ENCODE measurements at regions not wholly inside any gene's neighbourhood (a gene's known extent, or its start where the extent isn't known, plus 50 kb on each side); places are given as distances from the start of the nearest gene placed in this dataset.

DNA sequence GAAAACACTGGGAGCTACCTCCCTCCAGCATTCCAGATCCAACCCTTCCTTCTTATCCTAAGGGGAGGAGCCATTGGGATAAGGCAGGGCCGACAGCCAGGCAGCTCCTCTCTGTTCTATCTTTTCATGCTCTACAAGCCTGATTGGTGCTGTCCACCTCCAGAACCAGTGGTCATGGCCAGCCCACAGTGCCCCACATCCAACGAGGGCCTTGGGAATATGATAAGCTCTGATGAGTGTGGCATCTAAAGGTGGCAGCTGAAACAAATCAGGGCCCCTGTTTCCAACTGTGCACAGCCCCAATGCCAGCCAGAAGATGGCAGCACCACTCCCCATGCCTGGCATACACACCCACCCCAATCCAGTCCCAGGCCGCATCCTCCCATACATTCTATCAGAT, 329.3 kb downstream of the C1D start (continued):
- TF ChIP-seq, protein P1, sequence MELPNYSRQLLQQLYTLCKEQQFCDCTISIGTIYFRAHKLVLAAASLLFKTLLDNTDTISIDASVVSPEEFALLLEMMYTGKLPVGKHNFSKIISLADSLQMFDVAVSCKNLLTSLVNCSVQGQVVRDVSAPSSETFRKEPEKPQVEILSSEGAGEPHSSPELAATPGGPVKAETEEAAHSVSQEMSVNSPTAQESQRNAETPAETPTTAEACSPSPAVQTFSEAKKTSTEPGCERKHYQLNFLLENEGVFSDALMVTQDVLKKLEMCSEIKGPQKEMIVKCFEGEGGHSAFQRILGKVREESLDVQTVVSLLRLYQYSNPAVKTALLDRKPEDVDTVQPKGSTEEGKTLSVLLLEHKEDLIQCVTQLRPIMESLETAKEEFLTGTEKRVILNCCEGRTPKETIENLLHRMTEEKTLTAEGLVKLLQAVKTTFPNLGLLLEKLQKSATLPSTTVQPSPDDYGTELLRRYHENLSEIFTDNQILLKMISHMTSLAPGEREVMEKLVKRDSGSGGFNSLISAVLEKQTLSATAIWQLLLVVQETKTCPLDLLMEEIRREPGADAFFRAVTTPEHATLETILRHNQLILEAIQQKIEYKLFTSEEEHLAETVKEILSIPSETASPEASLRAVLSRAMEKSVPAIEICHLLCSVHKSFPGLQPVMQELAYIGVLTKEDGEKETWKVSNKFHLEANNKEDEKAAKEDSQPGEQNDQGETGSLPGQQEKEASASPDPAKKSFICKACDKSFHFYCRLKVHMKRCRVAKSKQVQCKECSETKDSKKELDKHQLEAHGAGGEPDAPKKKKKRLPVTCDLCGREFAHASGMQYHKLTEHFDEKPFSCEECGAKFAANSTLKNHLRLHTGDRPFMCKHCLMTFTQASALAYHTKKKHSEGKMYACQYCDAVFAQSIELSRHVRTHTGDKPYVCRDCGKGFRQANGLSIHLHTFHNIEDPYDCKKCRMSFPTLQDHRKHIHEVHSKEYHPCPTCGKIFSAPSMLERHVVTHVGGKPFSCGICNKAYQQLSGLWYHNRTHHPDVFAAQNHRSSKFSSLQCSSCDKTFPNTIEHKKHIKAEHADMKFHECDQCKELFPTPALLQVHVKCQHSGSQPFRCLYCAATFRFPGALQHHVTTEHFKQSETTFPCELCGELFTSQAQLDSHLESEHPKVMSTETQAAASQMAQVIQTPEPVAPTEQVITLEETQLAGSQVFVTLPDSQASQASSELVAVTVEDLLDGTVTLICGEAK (IDR thresholded peaks at IDR 0.05; ENCODE audit: borderline replicate concordance): no peak
- TF ChIP-seq ZSCAN29 (IDR thresholded peaks at IDR 0.05) (no peak), SMC3 (IDR thresholded peaks at IDR 0.05; ENCODE audit: borderline replicate concordance, low read length) (peak; percentile 27; the same call in 1 of the 2 replicates), FOS (IDR thresholded peaks at IDR 0.05; ENCODE audit: borderline replicate concordance, extremely low read depth, insufficient read length) (no peak), NR2F1 (conservative IDR thresholded peaks at IDR 0.05) (no peak), ZNF622 (IDR thresholded peaks at IDR 0.05) (no peak), IRF4 (IDR thresholded peaks at IDR 0.05; ENCODE audit: low read depth, low read length) (no peak), PML (IDR thresholded peaks at IDR 0.05; ENCODE audit: low read length) (no peak), KDM1A (IDR thresholded peaks at IDR 0.05; ENCODE audit: borderline replicate concordance) (no peak), RAD21 (IDR thresholded peaks at IDR 0.05; ENCODE audit: insufficient read depth, low read depth, low read length) (0 out of 2 replicates have a peak, but pooled peaks have one; percentile 15)
- TF ChIP-seq, protein P2, sequence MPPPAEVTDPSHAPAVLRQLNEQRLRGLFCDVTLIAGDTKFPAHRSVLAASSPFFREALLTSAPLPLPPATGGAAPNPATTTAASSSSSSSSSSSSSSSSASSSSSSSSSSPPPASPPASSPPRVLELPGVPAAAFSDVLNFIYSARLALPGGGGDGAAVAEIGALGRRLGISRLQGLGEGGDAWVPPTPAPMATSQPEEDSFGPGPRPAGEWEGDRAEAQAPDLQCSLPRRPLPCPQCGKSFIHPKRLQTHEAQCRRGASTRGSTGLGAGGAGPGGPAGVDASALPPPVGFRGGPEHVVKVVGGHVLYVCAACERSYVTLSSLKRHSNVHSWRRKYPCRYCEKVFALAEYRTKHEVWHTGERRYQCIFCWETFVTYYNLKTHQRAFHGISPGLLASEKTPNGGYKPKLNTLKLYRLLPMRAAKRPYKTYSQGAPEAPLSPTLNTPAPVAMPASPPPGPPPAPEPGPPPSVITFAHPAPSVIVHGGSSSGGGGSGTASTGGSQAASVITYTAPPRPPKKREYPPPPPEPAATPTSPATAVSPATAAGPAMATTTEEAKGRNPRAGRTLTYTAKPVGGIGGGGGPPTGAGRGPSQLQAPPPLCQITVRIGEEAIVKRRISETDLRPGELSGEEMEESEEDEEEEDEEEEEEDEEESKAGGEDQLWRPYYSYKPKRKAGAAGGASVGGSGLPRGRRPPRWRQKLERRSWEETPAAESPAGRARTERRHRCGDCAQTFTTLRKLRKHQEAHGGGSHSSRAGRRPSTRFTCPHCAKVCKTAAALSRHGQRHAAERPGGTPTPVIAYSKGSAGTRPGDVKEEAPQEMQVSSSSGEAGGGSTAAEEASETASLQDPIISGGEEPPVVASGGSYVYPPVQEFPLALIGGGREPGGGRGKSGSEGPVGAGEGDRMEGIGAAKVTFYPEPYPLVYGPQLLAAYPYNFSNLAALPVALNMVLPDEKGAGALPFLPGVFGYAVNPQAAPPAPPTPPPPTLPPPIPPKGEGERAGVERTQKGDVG (CRISPR knock-in tag; IDR thresholded peaks at IDR 0.05): no peak
- TF ChIP-seq, protein P3, sequence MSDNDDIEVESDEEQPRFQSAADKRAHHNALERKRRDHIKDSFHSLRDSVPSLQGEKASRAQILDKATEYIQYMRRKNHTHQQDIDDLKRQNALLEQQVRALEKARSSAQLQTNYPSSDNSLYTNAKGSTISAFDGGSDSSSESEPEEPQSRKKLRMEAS (IDR thresholded peaks at IDR 0.05; ENCODE audit: low read depth, low read length): no peak
- TF ChIP-seq, protein P4, sequence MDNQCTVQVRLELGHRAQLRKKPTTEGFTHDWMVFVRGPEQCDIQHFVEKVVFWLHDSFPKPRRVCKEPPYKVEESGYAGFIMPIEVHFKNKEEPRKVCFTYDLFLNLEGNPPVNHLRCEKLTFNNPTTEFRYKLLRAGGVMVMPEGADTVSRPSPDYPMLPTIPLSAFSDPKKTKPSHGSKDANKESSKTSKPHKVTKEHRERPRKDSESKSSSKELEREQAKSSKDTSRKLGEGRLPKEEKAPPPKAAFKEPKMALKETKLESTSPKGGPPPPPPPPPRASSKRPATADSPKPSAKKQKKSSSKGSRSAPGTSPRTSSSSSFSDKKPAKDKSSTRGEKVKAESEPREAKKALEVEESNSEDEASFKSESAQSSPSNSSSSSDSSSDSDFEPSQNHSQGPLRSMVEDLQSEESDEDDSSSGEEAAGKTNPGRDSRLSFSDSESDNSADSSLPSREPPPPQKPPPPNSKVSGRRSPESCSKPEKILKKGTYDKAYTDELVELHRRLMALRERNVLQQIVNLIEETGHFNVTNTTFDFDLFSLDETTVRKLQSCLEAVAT (IDR thresholded peaks at IDR 0.05): no peak

Measured in GM12878 (cell line).